ENCODE measurements at regions not wholly inside any gene's neighbourhood (a gene's known extent, or its start where the extent isn't known, plus 50 kb on each side); places are given as distances from the start of the nearest gene placed in this dataset.

- no peak overlapping the region for H3K27ac ChIP-seq (ENCODE audit: low read length)
- DNase-seq = no peak
- no peak overlapping the region for H3K4me3 ChIP-seq (ENCODE audit: low read length)
- no peaks in the 10 kb centered on the region for H3K27me3 ChIP-seq (ENCODE audit: control insufficient read depth, insufficient read depth, low read length)
- no peaks in the 10 kb centered on the region for H3K4me1 ChIP-seq (ENCODE audit: control insufficient read depth, insufficient read depth, low read length)
- H3K9me3 ChIP-seq (ENCODE audit: control insufficient read depth, low read depth, low read length) = no peaks in the 10 kb centered on the region
- WGBS (ENCODE audit: insufficient coverage, low lambda C conversion rate) = no CpG with 5 or more reads among the region's 5 CpGs
- no peaks in the 10 kb centered on the region for H3K36me3 ChIP-seq (ENCODE audit: control insufficient read depth, insufficient read depth, low read length)
These were observed 158.6 kb upstream of the CDH5 start for GRCh38 chr16:66207883-66208265.

DNA sequence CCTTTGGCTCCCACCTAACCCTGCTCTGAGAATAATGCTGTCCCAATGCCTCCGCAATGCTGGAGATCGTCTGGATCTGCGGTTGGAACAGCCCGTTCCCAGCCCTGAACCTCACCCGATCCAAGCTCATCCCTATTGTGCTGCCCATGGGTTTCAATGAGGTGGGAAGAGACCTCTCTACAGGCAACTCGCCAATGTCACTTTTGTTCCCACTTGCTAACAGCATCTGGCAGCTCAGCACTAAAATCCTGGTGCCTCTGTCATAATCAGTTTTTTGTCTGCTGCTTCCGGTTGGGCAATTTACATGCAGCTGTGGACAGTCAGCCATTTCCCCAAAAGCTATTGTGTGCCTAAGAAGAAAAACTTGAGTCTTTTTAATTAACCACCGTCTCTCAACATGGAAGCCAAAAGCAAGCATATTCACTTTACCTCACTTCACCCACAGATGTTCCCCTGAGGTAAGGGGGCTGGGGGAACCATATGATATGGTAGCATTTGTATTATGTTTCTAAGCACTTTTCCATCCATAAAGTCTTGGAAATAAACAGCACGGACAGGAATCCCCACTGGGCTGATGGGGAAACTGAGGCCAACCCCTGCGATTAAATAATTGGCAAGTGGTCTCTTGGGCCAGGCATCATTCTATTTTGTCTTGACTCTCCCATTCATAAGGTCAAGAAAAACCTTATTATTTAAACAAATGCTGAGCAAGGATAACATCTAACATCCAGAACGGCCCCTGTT, 159.2 kb upstream of the CDH5 start:
- Histone ChIP-seq H3K27me3 (ENCODE audit: control insufficient read depth, insufficient read depth, low read length) (no peaks in the 10 kb centered on the region), H3K4me1 (ENCODE audit: control insufficient read depth, insufficient read depth, low read length) (no peaks in the 10 kb centered on the region), H3K4me3 (ENCODE audit: low read length) (no peak overlapping the region), H3K9me3 (ENCODE audit: control insufficient read depth, low read depth, low read length) (no peaks in the 10 kb centered on the region), H3K36me3 (ENCODE audit: control insufficient read depth, insufficient read depth, low read length) (no peaks in the 10 kb centered on the region), H3K27ac (ENCODE audit: low read length) (no peak overlapping the region)
- WGBS (ENCODE audit: insufficient coverage, low lambda C conversion rate) = no CpG with 5 or more reads among the region's 11 CpGs
- DNase-seq = peak in 1 of 2 donors; percentile 10

DNA sequence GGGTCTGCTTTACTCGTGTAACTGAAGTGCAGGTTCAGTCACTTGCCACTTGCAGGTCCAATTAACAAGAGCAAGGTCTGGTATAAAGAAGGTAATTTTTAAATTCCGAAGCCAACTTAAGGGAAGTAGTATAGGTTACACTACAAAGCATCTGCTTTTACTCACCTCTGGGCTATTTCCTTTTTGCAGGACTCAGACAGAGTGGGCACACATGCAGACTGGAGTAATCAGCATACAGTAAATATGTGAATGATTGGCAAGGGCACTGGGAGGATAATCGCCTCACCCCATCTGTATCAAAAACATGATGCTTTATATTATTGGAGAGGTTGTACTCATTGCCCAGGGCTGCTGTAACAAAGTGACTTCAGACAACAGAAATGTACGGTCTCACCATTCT, 160.1 kb upstream of the CDH5 start:
- Histone ChIP-seq H3K27ac (ENCODE audit: low read length) (no peak overlapping the region), H3K9me3 (ENCODE audit: control insufficient read depth, low read depth, low read length) (no peaks in the 10 kb centered on the region), H3K36me3 (ENCODE audit: control insufficient read depth, insufficient read depth, low read length) (no peaks in the 10 kb centered on the region), H3K27me3 (ENCODE audit: control insufficient read depth, insufficient read depth, low read length) (no peaks in the 10 kb centered on the region), H3K4me3 (ENCODE audit: low read length) (no peak overlapping the region), H3K4me1 (ENCODE audit: control insufficient read depth, insufficient read depth, low read length) (no peaks in the 10 kb centered on the region)
- 75% methylated on average over 1 of the region's 4 CpGs for WGBS (ENCODE audit: insufficient coverage, low lambda C conversion rate)
- no peak for DNase-seq

DNA sequence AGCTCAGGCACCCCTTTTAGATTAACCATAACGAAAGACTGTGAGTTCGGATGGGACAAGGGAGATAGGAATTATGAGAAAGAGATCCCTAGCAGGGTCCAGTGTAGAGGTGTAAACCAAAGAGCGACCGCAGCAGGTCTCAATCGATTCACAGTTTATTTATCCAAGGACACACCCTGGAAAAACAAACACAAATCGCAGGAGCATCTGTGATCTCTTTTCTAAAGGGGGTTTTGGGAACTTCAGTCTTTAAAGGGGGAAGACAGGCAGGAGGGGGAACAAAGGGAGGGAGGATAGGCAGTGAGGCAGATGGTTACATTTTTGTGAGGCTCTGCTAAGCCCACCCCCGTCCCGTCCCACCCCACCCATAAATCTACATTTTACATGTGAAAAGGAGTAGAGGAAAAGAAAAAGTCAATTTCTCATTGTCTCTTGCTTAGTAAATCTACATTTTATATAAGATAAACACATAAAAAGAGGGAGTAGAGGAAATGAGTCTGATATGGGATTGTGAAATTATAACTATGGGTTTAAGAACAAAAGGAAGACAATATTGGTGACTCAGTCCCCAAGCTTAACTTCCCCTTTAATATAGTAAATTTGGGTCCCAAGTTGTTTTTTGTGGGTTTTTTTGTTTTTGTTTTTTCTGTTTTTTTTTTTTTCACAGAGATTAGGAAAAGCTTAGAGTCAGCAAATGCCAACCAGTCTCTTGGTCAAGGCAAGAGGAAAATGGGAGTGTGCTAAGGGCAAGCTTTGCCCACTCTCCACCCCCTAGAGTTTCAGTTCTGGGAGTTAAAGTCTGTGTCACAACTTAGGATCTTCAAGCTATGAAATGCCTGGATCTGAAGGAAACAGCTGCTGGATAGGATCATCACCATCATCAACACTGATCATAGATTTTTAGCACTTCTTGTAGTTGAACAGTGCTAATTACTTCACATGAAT, 160.9 kb upstream of the CDH5 start:
- no peak for DNase-seq
- Histone ChIP-seq H3K27ac (ENCODE audit: low read length) (no peak overlapping the region), H3K9me3 (ENCODE audit: control insufficient read depth, low read depth, low read length) (no peaks in the 10 kb centered on the region), H3K4me1 (ENCODE audit: control insufficient read depth, insufficient read depth, low read length) (no peaks in the 10 kb centered on the region), H3K36me3 (ENCODE audit: control insufficient read depth, insufficient read depth, low read length) (no peaks in the 10 kb centered on the region), H3K27me3 (ENCODE audit: control insufficient read depth, insufficient read depth, low read length) (no peaks in the 10 kb centered on the region), H3K4me3 (ENCODE audit: low read length) (no peak overlapping the region)
- no CpG with 5 or more reads among the region's 8 CpGs for WGBS (ENCODE audit: insufficient coverage, low lambda C conversion rate)

- Histone ChIP-seq H3K27ac (ENCODE audit: low read length) (no peak overlapping the region), H3K9me3 (ENCODE audit: control insufficient read depth, low read depth, low read length) (no peaks in the 10 kb centered on the region), H3K4me3 (ENCODE audit: low read length) (no peak overlapping the region), H3K27me3 (ENCODE audit: control insufficient read depth, insufficient read depth, low read length) (no peaks in the 10 kb centered on the region), H3K4me1 (ENCODE audit: control insufficient read depth, insufficient read depth, low read length) (no peaks in the 10 kb centered on the region), H3K36me3 (ENCODE audit: control insufficient read depth, insufficient read depth, low read length) (no peaks in the 10 kb centered on the region)
- DNase-seq = no peak
- WGBS (ENCODE audit: insufficient coverage, low lambda C conversion rate) = no CpG with 5 or more reads among the region's 3 CpGs
These were observed 161.7 kb upstream of the CDH5 start for GRCh38 chr16:66204756-66205155.

- no peak for DNase-seq
- no CpG with 5 or more reads among the region's 4 CpGs for WGBS (ENCODE audit: insufficient coverage, low lambda C conversion rate)
- Histone ChIP-seq H3K9me3 (ENCODE audit: control insufficient read depth, low read depth, low read length) (no peaks in the 10 kb centered on the region), H3K4me1 (ENCODE audit: control insufficient read depth, insufficient read depth, low read length) (no peaks in the 10 kb centered on the region), H3K27me3 (ENCODE audit: control insufficient read depth, insufficient read depth, low read length) (no peaks in the 10 kb centered on the region), H3K36me3 (ENCODE audit: control insufficient read depth, insufficient read depth, low read length) (no peaks in the 10 kb centered on the region), H3K4me3 (ENCODE audit: low read length) (no peak overlapping the region), H3K27ac (ENCODE audit: low read length) (no peak overlapping the region)
These were observed 163.0 kb upstream of the CDH5 start for GRCh38 chr16:66203476-66203875.

DNA sequence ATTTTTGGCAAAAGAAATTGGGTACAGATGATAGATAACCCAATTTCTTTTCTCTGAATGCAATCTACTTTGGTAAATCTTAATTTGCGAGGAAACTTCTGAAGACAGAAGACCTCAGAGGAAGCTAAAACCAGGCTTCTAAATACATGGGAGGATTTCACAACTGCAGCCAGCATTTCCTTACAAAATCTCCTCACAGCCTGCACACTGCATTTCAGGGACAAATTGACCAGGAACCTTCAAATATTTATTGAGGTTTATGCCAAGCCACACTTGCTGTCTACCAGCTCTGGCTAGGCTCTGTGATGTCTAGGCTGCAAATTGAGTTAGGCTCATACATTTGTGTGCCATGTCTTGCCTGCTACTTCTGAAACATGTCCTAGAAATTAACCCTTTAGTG, 167.3 kb upstream of the CDH5 start:
- DNase-seq = no peak
- no peaks in the 10 kb centered on the region for H3K27me3 ChIP-seq (ENCODE audit: control insufficient read depth, insufficient read depth, low read length)
- H3K4me3 ChIP-seq (ENCODE audit: low read length) = no peak overlapping the region
- no peaks in the 10 kb centered on the region for H3K4me1 ChIP-seq (ENCODE audit: control insufficient read depth, insufficient read depth, low read length)
- no peaks in the 10 kb centered on the region for H3K36me3 ChIP-seq (ENCODE audit: control insufficient read depth, insufficient read depth, low read length)
- 80% methylated on average over 1 of the region's 1 CpG for WGBS (ENCODE audit: insufficient coverage, low lambda C conversion rate)
- no peak overlapping the region for H3K27ac ChIP-seq (ENCODE audit: low read length)
- no peaks in the 10 kb centered on the region for H3K9me3 ChIP-seq (ENCODE audit: control insufficient read depth, low read depth, low read length)

DNA sequence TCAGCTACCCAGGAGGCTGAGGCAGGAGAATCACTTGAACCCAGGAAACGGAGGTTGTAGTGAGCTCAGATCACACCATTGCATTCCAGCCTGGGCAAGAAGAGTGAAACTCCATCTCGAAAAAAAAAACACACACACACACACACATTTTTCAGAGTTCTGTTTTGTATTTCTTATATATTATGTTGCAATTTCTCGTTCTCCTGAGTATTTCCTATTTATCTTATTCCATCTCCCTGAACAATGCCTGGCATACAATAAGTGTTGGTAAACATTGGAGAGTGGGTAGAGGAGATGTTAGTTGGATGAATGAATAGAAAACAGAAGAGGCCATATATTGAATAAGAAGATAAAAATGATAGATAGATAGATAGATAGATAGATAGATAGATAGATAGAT, 167.8 kb upstream of the CDH5 start:
- Histone ChIP-seq H3K9me3 (ENCODE audit: control insufficient read depth, low read depth, low read length) (no peaks in the 10 kb centered on the region), H3K4me3 (ENCODE audit: low read length) (no peak overlapping the region), H3K36me3 (ENCODE audit: control insufficient read depth, insufficient read depth, low read length) (no peaks in the 10 kb centered on the region), H3K4me1 (ENCODE audit: control insufficient read depth, insufficient read depth, low read length) (no peaks in the 10 kb centered on the region), H3K27ac (ENCODE audit: low read length) (no peak overlapping the region), H3K27me3 (ENCODE audit: control insufficient read depth, insufficient read depth, low read length) (no peaks in the 10 kb centered on the region)
- DNase-seq = no peak
- WGBS (ENCODE audit: insufficient coverage, low lambda C conversion rate) = no CpG with 5 or more reads among the region's 3 CpGs

DNA sequence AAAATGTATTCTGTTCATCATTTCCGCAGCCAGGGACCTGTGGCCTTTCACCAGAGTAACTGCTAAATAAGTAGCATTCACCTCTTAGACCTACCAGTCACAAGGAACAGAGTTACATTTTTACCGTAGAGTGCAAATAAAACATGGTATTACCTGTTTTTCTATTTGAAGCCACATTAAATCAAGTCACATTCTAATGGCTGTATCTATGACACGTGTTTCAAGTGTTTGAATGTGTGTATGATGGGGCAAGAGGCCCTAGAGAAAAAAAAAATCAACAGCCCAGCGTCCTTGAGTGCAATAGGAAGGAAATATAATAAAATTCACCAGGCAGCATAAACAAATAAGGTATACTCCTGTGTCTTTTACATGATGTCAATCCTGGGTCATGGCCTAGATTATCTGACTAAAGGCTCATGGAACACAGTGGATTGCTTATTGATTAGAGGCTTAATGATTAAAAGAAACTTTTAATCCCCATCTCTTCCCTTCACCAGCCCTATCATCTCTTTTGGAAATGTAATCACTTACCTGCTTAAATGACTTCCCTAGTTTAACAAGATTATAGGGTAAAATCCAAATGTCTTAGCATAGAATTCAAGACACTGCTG, 168.7 kb upstream of the CDH5 start:
- 40% methylated on average over 1 of the region's 4 CpGs for WGBS (ENCODE audit: insufficient coverage, low lambda C conversion rate)
- H3K27me3 ChIP-seq (ENCODE audit: control insufficient read depth, insufficient read depth, low read length) = no peaks in the 10 kb centered on the region
- H3K36me3 ChIP-seq (ENCODE audit: control insufficient read depth, insufficient read depth, low read length) = no peaks in the 10 kb centered on the region
- H3K4me1 ChIP-seq (ENCODE audit: control insufficient read depth, insufficient read depth, low read length) = no peaks in the 10 kb centered on the region
- DNase-seq = no peak
- H3K27ac ChIP-seq (ENCODE audit: low read length) = no peak overlapping the region
- H3K9me3 ChIP-seq (ENCODE audit: control insufficient read depth, low read depth, low read length) = no peaks in the 10 kb centered on the region
- H3K4me3 ChIP-seq (ENCODE audit: low read length) = no peak overlapping the region

GRCh38 chr16:66196770-66197169, 169.7 kb upstream of the CDH5 start:
- Histone ChIP-seq H3K4me3 (ENCODE audit: low read length) (no peak overlapping the region), H3K9me3 (ENCODE audit: control insufficient read depth, low read depth, low read length) (no peaks in the 10 kb centered on the region), H3K4me1 (ENCODE audit: control insufficient read depth, insufficient read depth, low read length) (no peaks in the 10 kb centered on the region), H3K27ac (ENCODE audit: low read length) (no peak overlapping the region), H3K36me3 (ENCODE audit: control insufficient read depth, insufficient read depth, low read length) (no peaks in the 10 kb centered on the region), H3K27me3 (ENCODE audit: control insufficient read depth, insufficient read depth, low read length) (no peaks in the 10 kb centered on the region)
- DNase-seq = no peak
- no CpG with 5 or more reads among the region's 3 CpGs for WGBS (ENCODE audit: insufficient coverage, low lambda C conversion rate)

All from large intestine (tissue), 3 donors.